GM19328 (cell line): ENCODE measurements at regions not wholly inside any gene's neighbourhood (a gene's known extent, or its start where the extent isn't known, plus 50 kb on each side); places are given as distances from the start of the nearest gene placed in this dataset.
"Not testable (repeated sequence)": the region's sequence is repeated elsewhere in the genome, so short reads cannot be mapped to it uniquely, and the experiment has no call there.

Source experiments
- ATAC-seq: cut with Tn5 transposase; IDR thresholded peaks from one replicate; pipeline ENCODE4 v1.9.1; 2021; ENCODE audit warnings: mild to moderate bottlenecking, moderate library complexity; ENCODE audit not compliant: unreplicated experiment

DNA sequence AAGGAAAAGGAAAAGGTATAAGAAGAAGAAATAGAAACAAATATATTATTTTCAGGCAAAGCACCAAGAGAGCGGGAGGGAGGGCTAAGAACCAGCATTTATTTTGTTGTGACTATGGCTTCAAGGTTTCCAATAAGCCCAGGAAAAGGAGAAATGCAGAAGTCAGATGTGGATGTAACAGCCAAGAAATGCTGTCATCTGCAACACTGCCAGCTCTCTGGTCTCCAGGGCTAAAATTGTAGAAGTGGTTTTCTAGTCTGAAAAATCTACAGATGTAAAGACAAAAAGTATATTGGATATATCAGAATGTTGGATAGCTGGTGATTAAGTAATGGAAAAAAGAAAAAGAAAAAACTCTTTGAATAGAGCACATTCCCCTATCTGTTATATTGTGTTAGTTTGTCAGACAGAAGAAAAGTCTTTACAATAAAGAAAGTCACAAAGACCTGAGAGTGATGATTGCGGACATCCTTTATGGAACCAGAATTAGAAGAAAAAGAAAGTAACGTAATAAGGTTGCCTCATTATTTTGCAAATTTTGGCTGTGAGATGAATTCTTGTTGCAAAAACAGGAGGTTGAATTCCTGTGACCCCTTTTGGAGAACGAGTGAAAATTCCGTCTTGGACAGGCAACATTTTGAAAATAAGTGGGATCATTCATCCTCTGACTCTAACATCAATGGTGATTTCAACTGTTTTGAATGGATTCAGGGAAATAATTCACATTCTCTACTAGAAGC, 938.1 kb downstream of the TTLL7 start:
- no peak for ATAC-seq

DNA sequence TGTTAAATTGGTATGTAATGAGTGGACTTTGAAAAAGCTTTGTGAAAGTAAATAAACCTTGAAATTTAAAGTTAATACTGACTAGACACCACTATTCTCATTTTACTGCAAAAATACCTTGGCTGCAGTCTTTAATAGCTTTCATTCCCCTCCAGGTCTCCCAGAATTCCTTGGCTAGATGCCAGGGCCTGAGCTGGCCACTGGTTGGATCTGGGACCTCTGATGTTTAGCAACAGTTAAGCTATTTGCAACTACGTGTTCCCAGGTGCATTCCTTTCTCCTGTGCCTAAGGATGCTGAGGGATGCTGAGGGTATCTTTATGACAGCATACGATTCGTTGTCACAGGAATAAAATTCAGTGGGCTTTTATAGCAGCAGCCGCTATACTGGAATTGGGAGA, 938.7 kb downstream of the TTLL7 start:
- no peak for ATAC-seq

DNA sequence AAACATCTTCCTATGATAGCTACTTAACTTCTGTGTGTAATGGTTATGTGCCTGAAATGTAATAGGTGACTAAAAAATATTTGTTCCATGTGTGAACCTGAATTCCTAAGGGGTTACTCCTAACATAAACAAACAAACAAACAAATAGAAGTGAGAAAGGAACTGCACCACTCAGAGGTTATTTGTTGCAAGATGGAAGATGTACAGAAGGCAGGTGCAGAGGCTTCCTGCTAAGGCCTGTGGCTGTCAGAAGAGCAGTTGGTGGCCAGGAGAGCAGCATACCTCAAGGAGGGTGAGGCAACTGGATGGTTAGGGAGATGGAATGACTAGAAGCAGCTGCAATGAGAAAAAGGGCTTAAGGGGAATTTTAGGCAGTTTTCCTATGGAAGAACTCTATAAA, 940.6 kb downstream of the TTLL7 start:
- ATAC-seq, result no peak

DNA sequence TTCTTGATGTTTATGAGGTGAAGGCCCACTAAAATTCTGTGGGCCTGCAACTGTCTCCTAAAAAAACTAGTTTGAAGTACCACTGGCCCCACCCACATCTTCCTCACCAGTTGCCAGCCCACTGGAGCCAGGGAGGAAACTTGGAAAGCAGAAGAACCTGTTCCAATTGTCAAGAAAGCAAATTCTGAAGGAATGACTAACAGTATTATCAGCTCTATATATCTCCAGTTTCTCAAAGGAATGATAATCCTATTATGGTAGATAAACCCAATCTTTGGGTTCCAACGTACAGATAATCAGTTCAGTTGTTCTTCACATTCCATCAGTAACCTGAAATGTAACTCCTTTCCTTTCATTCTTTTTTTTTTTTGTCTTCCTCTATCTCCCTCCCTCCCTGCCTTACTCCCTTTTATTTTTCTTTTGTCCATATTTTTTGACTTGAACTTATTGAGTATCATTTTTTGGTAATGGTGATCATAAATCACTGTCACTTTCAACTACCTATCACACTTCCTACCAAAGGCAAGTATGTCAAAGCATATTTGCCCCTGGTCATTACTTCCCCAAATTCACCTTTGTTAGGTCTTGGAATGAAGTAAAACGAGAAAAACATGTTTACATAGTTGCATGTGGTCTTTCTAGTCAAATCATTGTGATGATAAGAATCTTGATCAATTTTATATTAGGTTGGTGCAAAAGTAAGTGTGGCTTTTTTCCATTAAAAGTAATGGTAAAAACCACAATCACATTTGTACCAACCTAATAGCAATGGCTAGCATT, 943.4 kb downstream of the TTLL7 start:
- no peak for ATAC-seq

DNA sequence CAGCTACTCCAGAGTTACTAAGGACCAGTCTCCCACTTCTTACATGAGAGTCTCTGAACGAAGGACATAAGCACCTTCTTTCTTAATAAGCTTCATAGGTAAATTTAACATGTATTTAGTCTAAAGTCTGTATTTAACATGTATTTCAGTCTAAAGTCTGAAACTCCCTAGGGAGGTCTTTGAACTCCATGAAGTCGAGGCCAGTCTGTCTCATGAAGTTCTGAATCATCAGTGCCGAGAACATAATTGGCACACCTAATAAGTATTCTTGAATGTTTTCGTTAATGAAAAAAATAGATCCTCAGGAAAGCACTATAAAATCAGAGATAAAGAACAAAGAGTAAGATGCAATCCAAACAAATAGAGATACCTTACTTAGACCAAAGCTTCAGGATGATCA, 945.5 kb downstream of the TTLL7 start:
- ATAC-seq, result no peak

DNA sequence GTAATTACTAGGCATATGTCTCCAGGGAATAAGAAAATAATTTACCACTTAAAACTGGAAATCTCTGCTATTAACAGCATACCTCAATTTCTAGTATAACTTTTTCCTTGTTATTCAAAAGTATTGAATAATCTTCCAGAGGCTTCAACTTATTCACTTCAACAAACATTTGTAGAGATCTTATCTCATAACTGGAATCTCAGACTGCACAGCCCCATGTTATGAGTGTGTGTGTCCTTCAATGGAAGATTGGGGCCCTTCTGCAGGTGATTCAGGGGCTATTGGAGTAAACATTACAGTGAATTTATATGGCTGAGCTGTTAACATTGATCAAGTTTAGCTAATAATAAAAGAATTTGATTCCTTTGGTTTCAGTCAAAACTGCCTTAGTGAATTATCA, 946.1 kb downstream of the TTLL7 start:
- ATAC-seq, result no peak

DNA sequence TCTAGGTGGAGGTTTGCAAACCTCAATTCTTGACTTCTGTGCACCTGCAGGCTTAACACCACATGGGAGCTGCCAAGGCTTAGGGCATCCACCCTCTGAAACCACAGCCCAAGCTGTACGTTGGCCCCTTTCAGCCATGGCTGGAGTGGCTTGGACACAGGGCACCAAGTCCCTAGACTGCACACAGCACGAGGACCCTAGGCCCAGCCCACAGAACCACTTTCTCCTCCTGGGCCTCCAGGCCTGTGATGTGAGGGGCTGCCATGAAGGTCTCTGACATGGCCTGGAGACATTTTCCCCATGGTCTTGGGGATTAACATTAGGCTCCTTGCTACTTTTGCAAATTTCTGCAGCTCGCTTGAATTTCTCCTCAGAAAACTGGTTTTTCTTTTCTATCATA, 947.9 kb downstream of the TTLL7 start:
- not testable (repeated sequence) for ATAC-seq

DNA sequence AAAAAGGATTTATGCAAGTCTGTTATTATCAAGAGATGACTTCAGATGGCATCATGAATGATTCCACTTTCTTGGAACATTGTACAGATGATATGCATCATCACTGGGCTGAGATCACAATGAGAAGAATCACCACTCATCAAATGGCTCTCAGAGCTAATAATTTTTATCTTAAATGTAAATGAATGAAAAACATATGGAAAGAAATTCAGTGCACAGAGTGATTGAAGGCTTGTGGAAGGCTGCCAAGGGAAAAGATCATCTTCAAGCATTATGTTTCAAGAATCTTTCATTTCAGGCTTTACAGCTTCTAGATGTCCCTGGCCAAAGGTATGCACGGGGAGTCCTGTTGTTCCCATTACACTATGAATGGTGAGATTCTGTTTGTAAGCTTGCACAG, 955.7 kb downstream of the TTLL7 start:
- ATAC-seq, result no peak

DNA sequence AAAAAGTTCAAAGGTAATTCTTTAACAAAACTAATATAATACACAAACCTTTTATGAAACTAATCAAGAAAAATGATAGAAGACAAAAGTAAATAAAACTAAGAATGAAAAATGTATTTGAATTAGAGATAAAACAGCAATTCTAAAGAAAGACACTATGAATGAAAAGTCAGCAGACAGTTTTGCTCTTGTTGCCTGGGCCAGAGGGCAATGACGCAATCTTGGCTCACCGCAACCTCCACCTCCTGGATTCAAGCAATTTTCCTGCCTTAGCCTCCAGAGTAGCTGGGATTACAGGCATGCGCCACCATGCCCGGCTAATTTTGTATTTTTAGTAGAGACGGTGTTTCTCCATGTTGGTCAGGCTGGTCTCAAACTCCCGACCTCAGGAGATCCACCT, 959.8 kb downstream of the TTLL7 start:
- ATAC-seq, result not testable (repeated sequence)

DNA sequence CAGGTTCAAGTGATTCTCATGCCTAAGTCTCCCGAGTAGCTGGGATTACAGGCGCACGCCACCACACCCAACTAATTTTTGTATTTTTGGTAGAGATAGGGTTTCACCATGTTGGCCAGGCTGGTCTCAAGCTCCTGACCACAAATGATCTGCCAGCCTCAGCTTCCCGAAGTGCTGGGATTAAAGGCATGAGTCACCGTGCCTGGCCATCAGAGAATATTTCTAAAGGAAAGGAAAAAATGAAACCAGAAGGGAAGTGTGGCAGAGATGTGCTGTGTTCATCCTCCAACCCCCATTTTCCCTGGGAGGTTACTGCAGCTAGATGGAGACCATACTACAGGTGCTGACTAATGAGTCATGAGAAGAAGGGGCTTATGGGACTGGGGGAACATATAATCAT, 964.1 kb downstream of the TTLL7 start:
- no peak for ATAC-seq

DNA sequence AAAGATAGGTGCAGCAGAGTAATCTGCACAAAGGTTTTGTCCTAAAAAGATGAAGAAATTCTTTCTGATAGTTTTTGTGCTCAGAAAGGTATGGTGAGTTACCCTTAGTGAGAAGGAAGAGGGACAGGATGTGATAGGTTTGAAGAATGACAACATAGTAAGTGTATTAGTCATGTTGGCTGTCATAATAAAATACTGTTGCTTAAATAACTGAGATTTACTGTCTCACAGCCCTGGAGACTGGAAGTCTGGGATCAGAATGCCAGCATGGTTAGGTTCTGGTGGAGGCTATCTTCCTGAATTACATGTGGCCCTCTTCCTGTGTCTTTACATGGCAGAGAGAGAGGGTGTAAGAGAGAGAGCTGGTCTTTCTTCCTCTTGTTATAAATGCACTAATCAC, 965.2 kb downstream of the TTLL7 start:
- no peak for ATAC-seq

DNA sequence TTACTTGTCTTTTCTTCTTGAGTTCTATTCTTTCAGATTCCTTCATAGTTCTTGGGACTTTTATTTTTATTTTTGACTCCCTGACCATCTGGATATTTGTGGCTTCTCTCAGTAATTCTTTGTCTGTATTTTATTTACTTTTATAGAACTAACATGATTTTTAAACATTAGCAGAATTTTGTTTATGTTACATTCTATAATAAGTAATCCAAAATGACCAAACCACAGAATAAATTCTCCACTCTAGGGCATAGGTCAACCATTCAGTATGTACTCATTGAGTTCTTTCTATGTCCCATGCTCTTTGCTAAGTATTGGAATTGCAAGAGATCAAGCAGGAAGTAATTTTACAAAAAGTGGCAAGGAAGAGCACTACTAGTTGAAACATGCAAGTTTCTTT, 969.0 kb downstream of the TTLL7 start:
- ATAC-seq, result no peak

DNA sequence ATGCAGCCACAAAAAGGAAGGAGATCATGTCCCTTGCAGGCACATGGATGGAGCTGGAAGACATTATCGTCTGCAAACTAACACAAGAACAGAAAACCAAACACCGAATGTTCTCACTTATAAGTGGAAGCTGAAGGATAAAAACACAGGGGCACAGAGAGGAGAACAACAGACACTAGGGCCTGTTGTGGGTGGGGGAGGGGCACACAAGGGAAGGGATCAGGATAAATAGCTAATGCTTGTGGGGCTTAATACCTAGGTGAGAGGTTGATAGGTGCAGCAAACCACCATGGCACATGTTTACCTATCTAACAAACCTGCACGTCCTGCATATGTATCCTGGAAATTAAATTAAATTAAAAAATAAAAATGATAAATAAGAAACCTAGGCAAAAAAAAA, 969.9 kb downstream of the TTLL7 start:
- ATAC-seq, result no peak

DNA sequence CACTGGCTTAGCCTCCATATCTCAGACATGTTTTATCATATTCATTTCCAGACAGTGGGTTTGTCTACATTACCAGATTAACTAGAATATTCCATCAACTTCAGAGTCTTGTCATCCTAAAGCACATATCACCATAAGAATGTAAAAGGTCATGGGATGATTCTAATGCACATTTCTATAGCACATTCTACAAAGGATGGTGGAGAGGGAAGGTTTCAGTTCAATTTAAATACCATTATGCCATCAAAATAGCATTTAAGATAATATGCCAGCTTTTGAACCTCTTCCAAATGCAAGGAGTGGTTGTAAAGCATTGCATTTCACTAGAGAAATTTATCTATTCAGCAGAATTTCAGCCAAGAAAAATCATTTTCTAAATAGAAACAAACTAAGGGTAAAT, 970.5 kb downstream of the TTLL7 start:
- no peak for ATAC-seq

DNA sequence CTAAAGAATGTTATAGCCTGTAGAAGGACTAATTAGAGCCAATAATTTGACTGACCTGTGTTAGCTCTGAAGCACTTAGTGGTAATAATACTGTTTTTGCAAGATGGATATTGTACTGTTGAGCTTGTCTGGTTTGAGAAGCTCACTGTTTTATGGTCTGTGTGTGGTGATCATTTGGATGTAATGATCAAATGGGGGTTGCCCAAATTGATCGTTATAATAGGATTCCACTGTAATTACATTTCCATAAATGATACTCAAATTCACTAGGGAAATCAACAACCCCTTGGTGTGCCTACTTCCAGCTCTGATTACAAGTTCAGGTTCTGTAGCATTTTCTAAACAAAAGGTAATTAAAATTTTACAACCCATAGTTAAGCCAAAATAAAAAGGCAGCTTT, 971.4 kb downstream of the TTLL7 start:
- no peak for ATAC-seq

DNA sequence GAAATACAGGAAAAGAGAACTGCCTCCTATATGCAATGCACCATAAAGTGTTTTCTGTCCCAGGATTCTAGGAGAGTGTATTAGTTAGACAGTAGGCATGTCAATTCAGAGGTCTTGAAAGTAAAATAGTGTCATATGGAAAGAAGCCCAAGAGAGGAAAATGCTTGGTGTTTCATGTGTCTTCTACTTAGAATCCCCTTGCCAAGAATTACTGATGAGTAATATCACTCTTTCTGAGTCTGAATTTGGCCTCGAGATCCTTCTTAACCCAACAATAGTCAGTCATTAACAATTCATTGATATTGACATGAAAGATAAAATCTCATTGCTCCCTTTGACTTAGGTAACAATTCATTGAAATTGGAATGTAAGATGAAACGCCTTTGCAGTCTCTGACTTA, 972.2 kb downstream of the TTLL7 start:
- no peak for ATAC-seq

DNA sequence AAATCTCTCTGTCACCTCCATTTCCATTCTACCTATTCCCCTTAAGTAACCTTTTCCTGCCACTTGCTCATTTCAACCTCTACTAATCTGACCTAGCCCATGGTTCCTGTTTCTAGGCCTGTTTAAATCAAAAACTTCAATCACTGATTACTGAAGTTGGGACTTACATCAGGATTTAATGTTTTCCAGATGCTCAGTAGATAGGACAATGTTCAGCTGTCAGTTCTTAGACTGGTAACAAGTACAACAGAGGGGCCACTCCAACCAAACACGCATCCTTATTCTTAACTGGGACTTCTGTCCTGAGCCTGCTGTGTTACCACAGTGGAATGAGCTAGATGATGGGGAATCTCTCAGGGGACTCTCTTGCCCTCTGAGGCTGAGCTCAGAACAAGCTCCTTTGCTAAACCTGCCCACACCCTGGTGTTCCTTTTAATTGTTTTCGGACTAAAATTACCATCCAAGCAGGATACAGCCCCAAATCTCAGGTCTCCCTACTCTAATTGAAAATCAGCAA, 974.6 kb downstream of the TTLL7 start:
- ATAC-seq, result no peak

DNA sequence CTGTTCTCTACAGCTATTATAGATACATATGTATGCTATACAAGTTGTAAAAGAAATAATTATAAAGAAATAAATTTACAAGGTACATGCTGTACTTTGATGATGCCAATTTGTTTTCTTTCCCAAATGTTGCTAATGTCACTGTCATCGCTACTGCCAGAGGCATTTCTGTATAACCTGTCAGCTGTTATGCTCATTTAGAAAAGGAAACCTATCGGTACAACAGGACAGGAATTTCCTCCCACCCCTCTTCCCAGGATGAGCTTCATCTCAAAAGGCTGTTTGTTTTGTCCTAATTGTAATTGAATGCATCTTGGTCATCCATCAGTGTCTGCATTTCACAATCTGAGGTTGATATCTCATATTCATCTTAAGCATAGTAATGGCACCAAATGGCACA, 975.7 kb downstream of the TTLL7 start:
- ATAC-seq, result no peak

DNA sequence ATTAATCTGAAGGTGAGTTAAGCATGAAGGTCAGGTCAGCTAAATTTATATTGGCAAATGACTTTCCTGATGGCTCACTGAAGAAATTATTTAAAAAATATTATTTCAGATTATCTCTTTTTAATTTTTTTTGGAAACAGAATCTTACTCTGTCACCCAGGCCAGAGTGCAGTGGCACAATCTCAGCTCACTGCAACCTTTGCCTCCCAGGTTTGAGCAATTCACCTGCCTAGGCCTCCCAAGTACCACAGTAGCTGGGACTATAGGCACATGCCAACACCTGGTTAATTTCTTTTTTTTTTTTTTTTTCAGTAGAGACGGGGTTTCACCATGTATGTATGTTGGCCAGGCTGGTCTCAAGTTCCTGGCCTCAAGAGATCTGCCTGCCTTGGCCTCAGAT, 976.7 kb downstream of the TTLL7 start:
- ATAC-seq, result no peak

DNA sequence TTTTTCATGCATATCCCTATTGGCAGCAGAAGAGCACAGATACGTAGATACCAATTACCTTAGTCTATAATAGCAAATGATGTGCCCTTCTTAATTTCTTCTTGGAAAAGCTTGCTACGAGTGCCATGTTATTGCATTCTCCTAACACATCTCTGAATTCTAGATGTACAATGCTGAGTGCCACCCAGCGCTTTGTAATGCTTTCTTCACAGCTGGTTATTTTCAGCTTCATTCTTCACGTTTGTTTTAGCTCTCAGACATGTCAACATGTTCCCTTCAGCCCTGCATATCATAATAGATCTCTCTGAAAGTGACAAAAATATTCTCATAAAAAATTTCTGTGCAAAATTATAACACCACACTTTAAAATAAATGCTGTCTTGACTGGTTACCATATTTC, 981.2 kb downstream of the TTLL7 start:
- ATAC-seq, result no peak

DNA sequence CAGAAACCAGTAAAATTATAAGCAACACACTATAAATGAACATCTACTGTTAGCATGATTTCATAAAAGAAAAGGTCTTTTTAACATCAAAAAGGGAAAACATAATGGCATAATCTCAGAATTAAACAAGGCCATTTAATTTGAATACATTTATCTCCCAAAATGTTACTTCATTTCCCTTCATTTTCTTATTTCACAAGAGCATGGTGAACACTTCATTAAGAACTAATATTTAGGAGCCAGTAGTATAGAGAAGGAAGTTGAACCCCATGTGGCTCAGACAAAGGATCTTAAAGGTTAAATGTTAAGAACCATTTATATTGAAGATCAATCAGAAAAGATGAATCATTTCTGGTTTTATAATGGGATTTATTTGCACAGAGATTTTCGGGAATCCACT, 981.7 kb downstream of the TTLL7 start:
- no peak for ATAC-seq

DNA sequence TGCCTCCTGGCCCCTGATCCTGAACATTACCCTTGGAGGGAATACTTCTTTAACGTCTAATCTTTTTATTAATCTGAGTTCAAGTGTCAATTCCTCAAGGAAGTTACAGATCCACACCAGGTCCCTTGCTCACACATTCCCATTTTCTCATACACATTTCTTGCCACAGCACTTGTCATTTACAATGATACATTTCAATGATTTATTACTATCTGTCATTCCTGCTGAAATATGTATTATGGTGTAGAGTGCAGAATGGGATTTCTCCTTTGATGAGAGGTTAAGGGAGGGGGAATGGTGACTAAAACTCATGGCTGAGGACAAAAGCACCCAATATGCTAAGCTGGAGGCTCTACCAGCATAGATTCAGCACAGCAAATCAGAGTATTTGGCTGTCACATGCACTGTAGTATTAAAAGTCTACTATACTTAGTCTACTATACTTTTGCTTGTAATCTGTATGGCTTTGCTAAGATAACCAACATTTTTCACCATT, 982.5 kb downstream of the TTLL7 start:
- ATAC-seq, result no peak
